Hepatocyte (in vitro differentiated cells): ENCODE measurements at regions not wholly inside any gene's neighbourhood (a gene's known extent, or its start where the extent isn't known, plus 50 kb on each side); places are given as distances from the start of the nearest gene placed in this dataset.

Source experiments
- DNase-seq: peaks from one replicate; pipeline ENCODE4 v3.0.0-alpha.2; 2016; ENCODE audit warnings: low spot score
- H2AFZ ChIP-seq: fragments of 200-600 bp; sonication (generic); 2 replicates; pipeline ENCODE4 v1.6.0; 2016; ENCODE audit warnings: antibody characterized with exemption, mild to moderate bottlenecking
- H3K27ac ChIP-seq: fragments of 200-600 bp; sonication (generic); 2 replicates; pipeline ENCODE4 v1.5.1; 2016; ENCODE audit warnings: mild to moderate bottlenecking
- H3K27me3 ChIP-seq: fragments of 200-600 bp; sonication (generic); 2 replicates; pipeline ENCODE4 v1.6.1; 2016
- H3K36me3 ChIP-seq: fragments of 200-600 bp; sonication (generic); replicated peaks from 2 replicates; pipeline ENCODE4 v1.5.1; 2016; ENCODE audit warnings: low read depth; ENCODE audit not compliant: insufficient read depth
- H3K4me1 ChIP-seq: fragments of 200-600 bp; sonication (generic); 2 replicates; pipeline ENCODE4 v1.5.1; 2016; ENCODE audit warnings: mild to moderate bottlenecking, moderate library complexity; ENCODE audit not compliant: insufficient read depth
- H3K4me2 ChIP-seq: fragments of 200-600 bp; sonication (generic); 2 replicates; pipeline ENCODE4 v1.6.0; 2016
- H3K4me3 ChIP-seq: fragments of 200-600 bp; sonication (generic); 2 replicates; pipeline ENCODE4 v1.5.1; 2016; ENCODE audit warnings: mild to moderate bottlenecking
- H3K79me2 ChIP-seq: fragments of 200-600 bp; sonication (generic); 2 replicates; pipeline ENCODE4 v1.6.0; 2017; ENCODE audit warnings: mild to moderate bottlenecking
- H3K9me2 ChIP-seq: fragments of 200-600 bp; sonication (generic); replicated peaks from 2 replicates; pipeline ENCODE4 v1.6.0; 2017; ENCODE audit warnings: mild to moderate bottlenecking; ENCODE audit not compliant: insufficient read depth
- H3K9me3 ChIP-seq: fragments of 200-600 bp; sonication (generic); 2 replicates; pipeline ENCODE4 v1.5.1; 2016; ENCODE audit warnings: low read depth, mild to moderate bottlenecking
- H4K20me1 ChIP-seq: fragments of 200-600 bp; sonication (generic); 2 replicates; pipeline ENCODE4 v1.6.0; 2016; ENCODE audit warnings: mild to moderate bottlenecking; ENCODE audit not compliant: insufficient read depth, poor library complexity, severe bottlenecking
- CTCF ChIP-seq: fragments of 200-600 bp; sonication (generic); IDR thresholded peaks from 2 replicates; pipeline ENCODE4 v1.5.1; 2016; ENCODE audit warnings: antibody characterized with exemption, mild to moderate bottlenecking; ENCODE audit not compliant: poor library complexity
- EZH2 ChIP-seq: fragments of 200-600 bp; sonication (generic); IDR thresholded peaks from 2 replicates; pipeline ENCODE4 v1.6.1; 2016; ENCODE audit warnings: antibody characterized with exemption, mild to moderate bottlenecking, borderline replicate concordance
- EZH2phosphoT487 ChIP-seq: fragments of 200-600 bp; sonication (generic); IDR thresholded peaks from one replicate; pipeline ENCODE4 v1.6.1; 2018; ENCODE audit warnings: antibody characterized with exemption, mild to moderate bottlenecking, low read depth, moderate library complexity; ENCODE audit not compliant: unreplicated experiment, severe bottlenecking
- WGBS: methylation state at CpG from one replicate; pipeline ENCODE4 v1.1.6; 2016; ENCODE audit warnings: low lambda C conversion rate; ENCODE audit errors: missing lambda C conversion rate; 5-methylcytosine and 5-hydroxymethylcytosine counted together

- TF ChIP-seq EZH2phosphoT487 (no peak), EZH2 (no peak), CTCF (no peak)
- WGBS = 52% methylated on average over 5 of the region's 5 CpGs
- no peak overlapping the region for H2AFZ ChIP-seq
- no peaks in the 10 kb centered on the region for H3K36me3 ChIP-seq
- no peaks in the 10 kb centered on the region for H3K27me3 ChIP-seq
- DNase-seq = no peak
- no peak overlapping the region for H3K27ac ChIP-seq
- H3K4me3 ChIP-seq = no peak overlapping the region
- no peaks in the 10 kb centered on the region for H3K9me2 ChIP-seq
- no peaks in the 10 kb centered on the region for H4K20me1 ChIP-seq
- H3K4me2 ChIP-seq = no peak overlapping the region
- H3K4me1 ChIP-seq = no peaks in the 10 kb centered on the region
- H3K9me3 ChIP-seq = no peaks in the 10 kb centered on the region
- no peaks in the 10 kb centered on the region for H3K79me2 ChIP-seq
Measured at GRCh38 chr5:178808886-178809285, 50.9 kb upstream of the ZNF354B start.

DNA sequence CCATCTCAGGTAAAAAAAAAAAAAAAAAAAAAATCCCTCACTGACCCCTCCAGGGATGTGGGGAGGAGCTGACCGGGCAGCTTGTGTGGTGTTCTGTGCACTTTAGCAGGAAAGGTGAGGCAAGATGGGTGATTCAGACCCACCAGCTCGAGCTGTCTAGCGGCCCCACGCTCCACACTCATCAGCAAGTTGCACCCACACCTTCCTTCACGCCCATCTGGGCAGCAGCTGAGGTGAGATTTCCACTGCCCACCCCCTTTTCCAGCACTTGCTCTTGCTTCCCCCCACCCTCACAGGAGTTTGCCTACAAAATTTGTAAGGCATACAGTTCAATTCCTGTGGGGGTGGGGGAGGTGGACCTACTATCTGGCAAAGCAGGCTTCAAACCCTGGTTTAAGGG lies 58.7 kb upstream of the ZNF354B start:
- Histone ChIP-seq H3K9me3 (no peaks in the 10 kb centered on the region), H3K27me3 (no peaks in the 10 kb centered on the region), H3K79me2 (no peaks in the 10 kb centered on the region), H4K20me1 (no peaks in the 10 kb centered on the region), H3K4me3 (no peak overlapping the region), H3K36me3 (no peaks in the 10 kb centered on the region), H3K27ac (no peak overlapping the region), H3K9me2 (no peaks in the 10 kb centered on the region), H2AFZ (no peak overlapping the region), H3K4me1 (no peaks in the 10 kb centered on the region), H3K4me2 (no peak overlapping the region)
- no peak for DNase-seq
- TF ChIP-seq EZH2 = no peak
- no peak for TF ChIP-seq CTCF
- TF ChIP-seq EZH2phosphoT487 = no peak
- 84% methylated on average over 5 of the region's 5 CpGs for WGBS

- TF ChIP-seq EZH2phosphoT487 = no peak
- no peak overlapping the region for H3K4me2 ChIP-seq
- no peak overlapping the region for H2AFZ ChIP-seq
- no peak overlapping the region for H3K27ac ChIP-seq
- H3K9me3 ChIP-seq = no peaks in the 10 kb centered on the region
- H3K79me2 ChIP-seq = no peaks in the 10 kb centered on the region
- no peaks in the 10 kb centered on the region for H3K27me3 ChIP-seq
- H3K4me1 ChIP-seq = no peaks in the 10 kb centered on the region
- H4K20me1 ChIP-seq = no peaks in the 10 kb centered on the region
- 80% methylated on average over 19 of the region's 19 CpGs for WGBS
- no peaks in the 10 kb centered on the region for H3K9me2 ChIP-seq
- DNase-seq = no peak
- H3K4me3 ChIP-seq = no peak overlapping the region
- H3K36me3 ChIP-seq = no peaks in the 10 kb centered on the region
Measured at GRCh38 chr5:178797546-178798440, 62.0 kb upstream of the ZNF354B start.

GRCh38 chr5:178797101-178797521 lies 62.6 kb upstream of the ZNF354B start:
- TF ChIP-seq EZH2phosphoT487 (no peak), CTCF (no peak), EZH2 (no peak)
- Histone ChIP-seq H3K4me1 (no peaks in the 10 kb centered on the region), H3K27ac (no peak overlapping the region), H3K36me3 (no peaks in the 10 kb centered on the region), H4K20me1 (no peaks in the 10 kb centered on the region), H3K4me3 (no peak overlapping the region), H2AFZ (no peak overlapping the region), H3K79me2 (no peaks in the 10 kb centered on the region), H3K4me2 (no peak overlapping the region), H3K9me3 (no peaks in the 10 kb centered on the region), H3K27me3 (no peaks in the 10 kb centered on the region), H3K9me2 (no peaks in the 10 kb centered on the region)
- DNase-seq = no peak
- 95% methylated on average over 12 of the region's 12 CpGs for WGBS
